ENCODE measurements at regions not wholly inside any gene's neighbourhood (a gene's known extent, or its start where the extent isn't known, plus 50 kb on each side); places are given as distances from the start of the nearest gene placed in this dataset.

GRCh38 chr12:19706936-19707335 lies 267.6 kb downstream of the AEBP2 start:
- H3K4me1 ChIP-seq (ENCODE audit: insufficient read depth, low read length, poor library complexity, severe bottlenecking): no peaks in the 10 kb centered on the region
- no peak overlapping the region for H3K4me2 ChIP-seq (ENCODE audit: low read length)
- no peaks in the 10 kb centered on the region for H3K79me2 ChIP-seq (ENCODE audit: insufficient read depth, low read depth, low read length)
- no peak for TF ChIP-seq CTCF (conservative IDR thresholded peaks at IDR 0.05; ENCODE audit: low read length)
- ChIA-PET POLR2A (no interaction called here), CTCF (ENCODE audit: unreplicated experiment) (no interaction called here)
- no peak for DNase-seq (ENCODE audit: low spot score)
- no peaks in the 10 kb centered on the region for H3K9me3 ChIP-seq (ENCODE audit: low read length)
- no peak overlapping the region for H3K4me3 ChIP-seq (ENCODE audit: low read depth, low read length, poor library complexity, severe bottlenecking)
- no peak overlapping the region for H3K27ac ChIP-seq (ENCODE audit: low read depth, low read length, poor library complexity, severe bottlenecking)
- BruUV-seq (replicated peaks): no TSS peak
- no peaks in the 10 kb centered on the region for H3K9me2 ChIP-seq (ENCODE audit: insufficient read depth, low read length)
- intact Hi-C loops (cut with micrococcal nuclease; ENCODE audit: unreplicated experiment): no loop called here
- no peaks in the 10 kb centered on the region for H4K20me1 ChIP-seq (ENCODE audit: insufficient read depth, low read length)
- H3K36me3 ChIP-seq (ENCODE audit: insufficient read depth, low read length): no peaks in the 10 kb centered on the region
- no peak overlapping the region for H2AFZ ChIP-seq (ENCODE audit: low read length)

GRCh38 chr12:19707948-19708409 lies 268.7 kb downstream of the AEBP2 start:
- Histone ChIP-seq H3K36me3 (ENCODE audit: insufficient read depth, low read length) (no peaks in the 10 kb centered on the region), H2AFZ (ENCODE audit: low read length) (no peak overlapping the region), H3K4me3 (ENCODE audit: low read depth, low read length, poor library complexity, severe bottlenecking) (no peak overlapping the region), H4K20me1 (ENCODE audit: insufficient read depth, low read length) (no peaks in the 10 kb centered on the region), H3K9me3 (ENCODE audit: low read length) (no peaks in the 10 kb centered on the region), H3K4me1 (ENCODE audit: insufficient read depth, low read length, poor library complexity, severe bottlenecking) (no peaks in the 10 kb centered on the region), H3K4me2 (ENCODE audit: low read length) (no peak overlapping the region), H3K27ac (ENCODE audit: low read depth, low read length, poor library complexity, severe bottlenecking) (no peak overlapping the region), H3K79me2 (ENCODE audit: insufficient read depth, low read depth, low read length) (no peaks in the 10 kb centered on the region), H3K9me2 (ENCODE audit: insufficient read depth, low read length) (no peaks in the 10 kb centered on the region)
- no TSS peak for BruUV-seq (replicated peaks)
- TF ChIP-seq CTCF (conservative IDR thresholded peaks at IDR 0.05; ENCODE audit: low read length) (no peak), EZH2phosphoT487 (IDR thresholded peaks at IDR 0.05; ENCODE audit: borderline replicate concordance, low read depth, low read length) (no peak)
- POLR2A ChIA-PET: no interaction called here
- DNase-seq (ENCODE audit: low spot score): no peak
- CTCF ChIA-PET (ENCODE audit: unreplicated experiment): no interaction called here
- intact Hi-C loops (cut with micrococcal nuclease; ENCODE audit: unreplicated experiment): no loop called here

GRCh38 chr12:19709889-19710288 lies 270.6 kb downstream of the AEBP2 start:
- H3K4me1 ChIP-seq (ENCODE audit: insufficient read depth, low read length, poor library complexity, severe bottlenecking): no peaks in the 10 kb centered on the region
- no TSS peak for BruUV-seq (replicated peaks)
- ChIA-PET POLR2A (no interaction called here), CTCF (ENCODE audit: unreplicated experiment) (no interaction called here)
- TF ChIP-seq EZH2phosphoT487 (IDR thresholded peaks at IDR 0.05; ENCODE audit: borderline replicate concordance, low read depth, low read length): no peak
- no peak for TF ChIP-seq CTCF (conservative IDR thresholded peaks at IDR 0.05; ENCODE audit: low read length)
- H3K36me3 ChIP-seq (ENCODE audit: insufficient read depth, low read length): no peaks in the 10 kb centered on the region
- no peak overlapping the region for H3K4me3 ChIP-seq (ENCODE audit: low read depth, low read length, poor library complexity, severe bottlenecking)
- no peak overlapping the region for H3K27ac ChIP-seq (ENCODE audit: low read depth, low read length, poor library complexity, severe bottlenecking)
- no peak overlapping the region for H2AFZ ChIP-seq (ENCODE audit: low read length)
- DNase-seq (ENCODE audit: low spot score): no peak
- no peaks in the 10 kb centered on the region for H3K9me3 ChIP-seq (ENCODE audit: low read length)
- H3K4me2 ChIP-seq (ENCODE audit: low read length): no peak overlapping the region
- no peaks in the 10 kb centered on the region for H3K9me2 ChIP-seq (ENCODE audit: insufficient read depth, low read length)
- H4K20me1 ChIP-seq (ENCODE audit: insufficient read depth, low read length): no peaks in the 10 kb centered on the region
- intact Hi-C loops (cut with micrococcal nuclease; ENCODE audit: unreplicated experiment): no loop called here
- H3K79me2 ChIP-seq (ENCODE audit: insufficient read depth, low read depth, low read length): no peaks in the 10 kb centered on the region
